ENCODE measurements at regions not wholly inside any gene's neighbourhood (a gene's known extent, or its start where the extent isn't known, plus 50 kb on each side); places are given as distances from the start of the nearest gene placed in this dataset.
A peak's percentile ranks its signal among the peaks of the same experiment; 100 is the strongest.
"Not testable (repeated sequence)": the region's sequence is repeated elsewhere in the genome, so short reads cannot be mapped to it uniquely, and the experiment has no call there.

DNA sequence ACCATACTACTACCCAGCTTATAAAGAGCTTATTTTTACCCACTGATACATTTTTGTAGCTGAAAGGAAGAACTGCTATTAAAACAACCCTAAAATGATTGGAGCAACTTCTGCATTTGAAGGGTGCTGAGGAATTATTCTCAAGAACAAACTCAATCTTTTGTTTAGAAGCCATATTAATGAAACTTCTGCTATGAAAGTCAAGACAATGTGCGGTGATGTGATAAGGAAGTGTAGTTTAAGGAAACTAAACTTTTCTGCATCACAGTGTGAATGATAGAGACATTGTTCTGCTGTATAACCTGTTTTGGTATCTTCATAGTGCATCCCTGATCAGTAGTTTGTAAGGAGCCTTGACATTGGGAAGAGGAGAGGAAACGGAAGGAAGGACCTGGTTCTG is 408.5 kb downstream of the TMEM38B start:
- DNase-seq (ENCODE audit: low read depth) = no peak
- TF ChIP-seq, protein P1, sequence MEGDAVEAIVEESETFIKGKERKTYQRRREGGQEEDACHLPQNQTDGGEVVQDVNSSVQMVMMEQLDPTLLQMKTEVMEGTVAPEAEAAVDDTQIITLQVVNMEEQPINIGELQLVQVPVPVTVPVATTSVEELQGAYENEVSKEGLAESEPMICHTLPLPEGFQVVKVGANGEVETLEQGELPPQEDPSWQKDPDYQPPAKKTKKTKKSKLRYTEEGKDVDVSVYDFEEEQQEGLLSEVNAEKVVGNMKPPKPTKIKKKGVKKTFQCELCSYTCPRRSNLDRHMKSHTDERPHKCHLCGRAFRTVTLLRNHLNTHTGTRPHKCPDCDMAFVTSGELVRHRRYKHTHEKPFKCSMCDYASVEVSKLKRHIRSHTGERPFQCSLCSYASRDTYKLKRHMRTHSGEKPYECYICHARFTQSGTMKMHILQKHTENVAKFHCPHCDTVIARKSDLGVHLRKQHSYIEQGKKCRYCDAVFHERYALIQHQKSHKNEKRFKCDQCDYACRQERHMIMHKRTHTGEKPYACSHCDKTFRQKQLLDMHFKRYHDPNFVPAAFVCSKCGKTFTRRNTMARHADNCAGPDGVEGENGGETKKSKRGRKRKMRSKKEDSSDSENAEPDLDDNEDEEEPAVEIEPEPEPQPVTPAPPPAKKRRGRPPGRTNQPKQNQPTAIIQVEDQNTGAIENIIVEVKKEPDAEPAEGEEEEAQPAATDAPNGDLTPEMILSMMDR (IDR thresholded peaks at IDR 0.05; ENCODE audit: insufficient read depth, low read depth, low read length, missing control alignments) = no peak

DNA sequence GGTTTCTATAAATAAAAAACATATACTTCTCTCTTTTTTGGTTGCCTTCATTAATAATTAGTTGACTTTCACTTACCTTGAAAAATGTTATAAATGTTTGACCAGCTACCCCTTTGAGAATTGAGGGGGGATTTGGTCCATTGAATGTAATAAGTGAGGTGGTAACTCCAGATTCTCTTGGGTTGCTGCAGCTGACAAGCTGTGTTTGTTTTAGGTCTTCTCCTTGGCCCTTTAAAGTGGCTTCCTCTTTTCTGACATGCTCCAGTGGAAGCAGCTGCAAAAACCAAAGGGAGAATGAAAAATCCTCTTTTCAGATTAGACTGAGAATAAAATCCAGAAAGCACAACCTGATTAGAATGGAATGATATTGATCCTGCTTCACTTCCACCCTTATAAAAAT is 410.5 kb downstream of the TMEM38B start:
- TF ChIP-seq, protein P1 (IDR thresholded peaks at IDR 0.05; ENCODE audit: insufficient read depth, low read depth, low read length, missing control alignments) = no peak
- no peak overlapping the region for H3K4me3 ChIP-seq (ENCODE audit: low read length)
- DNase-seq (ENCODE audit: low read depth) = no peak

More for the DNA sequence above, 408.5 kb downstream of the TMEM38B start:
- H3K4me3 ChIP-seq (ENCODE audit: low read length) = no peak overlapping the region

DNA sequence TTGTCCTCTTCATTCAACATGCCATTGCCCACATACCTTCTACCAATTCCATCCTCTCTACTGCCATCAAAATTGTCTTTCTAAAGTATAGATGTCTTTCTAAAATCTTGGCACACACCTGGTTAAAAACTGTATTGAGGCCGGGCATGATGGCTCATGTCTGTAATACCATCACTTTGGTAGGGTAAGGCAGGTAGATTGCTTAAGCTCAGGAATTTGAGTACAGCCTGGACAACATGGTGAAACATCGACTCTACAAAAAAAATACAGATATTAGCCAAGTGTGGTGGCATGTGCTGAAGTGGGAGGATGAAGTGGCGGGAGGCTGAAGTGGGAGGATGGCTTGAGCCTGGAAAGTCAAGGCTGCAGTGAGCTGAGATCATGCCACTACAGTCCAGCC is 412.1 kb downstream of the TMEM38B start:
- H3K4me3 ChIP-seq (ENCODE audit: low read length) = no peak overlapping the region
- TF ChIP-seq, protein P1 (IDR thresholded peaks at IDR 0.05; ENCODE audit: insufficient read depth, low read depth, low read length, missing control alignments) = no peak
- peak; percentile 87 for DNase-seq (ENCODE audit: low read depth)

DNA sequence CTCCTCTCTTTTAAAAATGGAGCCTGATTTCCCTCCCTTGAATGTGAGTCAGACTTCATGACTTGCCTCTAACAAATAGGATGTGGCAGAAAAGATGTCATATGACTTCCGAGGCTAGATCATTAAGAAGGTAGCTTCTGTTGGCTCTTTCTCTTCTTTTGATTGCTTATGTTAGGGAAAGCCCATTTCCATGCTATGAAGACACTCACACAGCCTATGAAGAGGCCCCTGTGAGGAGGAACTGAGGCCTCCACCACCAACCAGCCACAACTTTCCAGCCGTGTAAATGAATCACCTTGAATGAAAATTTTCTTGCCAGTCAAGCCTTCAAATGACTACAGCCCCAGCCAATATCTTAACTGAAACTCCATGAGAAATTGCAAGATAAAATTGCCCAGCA is 413.4 kb downstream of the TMEM38B start:
- no peak overlapping the region for H3K4me3 ChIP-seq (ENCODE audit: low read length)
- TF ChIP-seq, protein P1 (IDR thresholded peaks at IDR 0.05; ENCODE audit: insufficient read depth, low read depth, low read length, missing control alignments) = no peak
- DNase-seq (ENCODE audit: low read depth) = no peak

DNA sequence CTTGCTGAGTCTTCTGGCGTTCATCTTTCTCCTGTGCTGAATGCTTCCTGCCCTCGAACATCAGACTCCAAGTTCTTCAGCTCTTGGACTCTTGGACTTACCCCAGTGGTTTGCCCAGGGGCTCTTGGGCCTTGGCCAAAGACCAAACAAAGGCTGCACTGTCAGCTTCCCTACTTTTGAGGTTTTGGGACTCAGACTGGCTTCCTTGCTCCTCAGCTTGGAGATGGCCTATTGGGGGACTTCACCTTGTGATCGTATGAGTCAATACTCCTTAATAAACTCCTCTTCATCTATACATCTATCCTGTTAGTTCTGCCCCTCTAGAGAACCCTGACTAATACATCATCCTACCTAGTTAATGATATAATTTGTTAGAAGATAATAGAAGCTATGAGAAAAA is 415.4 kb downstream of the TMEM38B start:
- DNase-seq (ENCODE audit: low read depth); H3K4me3 ChIP-seq (ENCODE audit: low read length): not testable (repeated sequence)

DNA sequence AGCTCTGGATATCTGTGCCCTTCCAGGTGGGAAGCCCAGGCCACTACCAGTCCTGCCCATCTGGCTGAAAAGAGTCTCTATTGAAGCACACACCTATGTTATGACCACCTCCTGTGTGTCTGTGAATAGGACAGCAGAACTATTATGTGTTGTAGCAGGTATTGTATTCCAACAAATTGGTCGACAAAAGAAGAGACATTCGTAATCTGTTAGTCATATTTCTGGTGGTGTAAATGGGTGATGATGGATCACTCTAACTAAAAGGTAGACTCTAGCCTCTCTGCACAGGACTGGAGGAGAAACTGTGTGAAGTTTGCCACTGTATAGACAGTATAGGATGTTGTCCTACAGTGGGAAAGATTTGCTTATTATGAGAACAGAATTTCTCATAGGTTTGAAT is 416.1 kb downstream of the TMEM38B start:
- DNase-seq (ENCODE audit: low read depth) = peak; percentile 82
- no peak overlapping the region for H3K4me3 ChIP-seq (ENCODE audit: low read length)
- TF ChIP-seq, protein P1 (IDR thresholded peaks at IDR 0.05; ENCODE audit: insufficient read depth, low read depth, low read length, missing control alignments) = no peak

DNA sequence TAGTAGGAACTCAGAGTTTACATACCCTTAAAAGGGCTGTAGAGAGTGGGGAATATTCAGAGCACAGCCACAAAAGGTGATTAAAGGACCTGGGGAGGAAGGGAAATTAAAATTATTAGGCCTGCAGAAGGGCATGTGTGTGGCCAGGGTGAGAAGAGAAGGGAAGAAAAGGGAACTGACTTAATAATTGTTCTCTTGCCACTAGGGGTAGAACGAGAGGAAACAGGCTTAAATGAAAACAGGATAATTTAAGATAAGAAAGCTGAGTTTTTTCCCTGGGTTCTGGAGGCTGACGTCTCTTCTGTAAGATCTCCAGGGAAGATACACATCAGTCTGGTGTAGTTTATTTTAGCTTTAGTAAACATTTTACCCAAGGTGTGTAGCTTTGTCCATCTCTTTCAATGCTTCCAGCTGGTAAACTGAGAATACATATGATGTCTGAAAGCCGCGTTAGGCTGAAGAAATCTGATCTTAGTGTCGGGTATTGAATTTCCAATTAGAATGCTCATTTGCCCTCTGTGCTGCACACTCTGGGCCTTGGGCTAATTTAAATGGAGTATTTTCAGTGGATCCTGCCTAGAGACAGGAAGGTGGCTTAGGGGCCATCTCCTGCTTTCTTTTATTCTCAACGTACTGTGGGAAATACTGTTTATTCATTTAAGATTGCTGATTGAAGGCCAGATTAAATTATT is 416.8 kb downstream of the TMEM38B start:
- TF ChIP-seq, protein P1 (IDR thresholded peaks at IDR 0.05; ENCODE audit: insufficient read depth, low read depth, low read length, missing control alignments) = no peak
- no peak overlapping the region for H3K4me3 ChIP-seq (ENCODE audit: low read length)
- no peak for DNase-seq (ENCODE audit: low read depth)

Data from epithelial cell of esophagus (primary cell).